Fibroblast of skin of left quadriceps (primary cell): ENCODE measurements at regions not wholly inside any gene's neighbourhood (a gene's known extent, or its start where the extent isn't known, plus 50 kb on each side); places are given as distances from the start of the nearest gene placed in this dataset.
"Not testable (repeated sequence)": the region's sequence is repeated elsewhere in the genome, so short reads cannot be mapped to it uniquely, and the experiment has no call there.

Source experiments
- DNase-seq, 2 experiments: peaks; one replicate each; pipeline ENCODE4 v3.0.0-alpha.2; 2013; ENCODE audit warnings: low read depth in 2 of 2

GRCh38 chr7:119256446-119257131, 1016.4 kb upstream of the KCND2 start:
- DNase-seq: no peak

- not testable (repeated sequence) for DNase-seq
These were observed 1006.2 kb upstream of the KCND2 start for GRCh38 chr7:119266790-119267189.

GRCh38 chr7:119270045-119270464, 1002.9 kb upstream of the KCND2 start:
- peak; percentile 33 to 35 for DNase-seq

- no peak for DNase-seq
These were observed 1002.3 kb upstream of the KCND2 start for GRCh38 chr7:119270644-119271043.

GRCh38 chr7:119271147-119271779, 1001.7 kb upstream of the KCND2 start:
- DNase-seq: no peak

GRCh38 chr7:119281181-119281846, 991.7 kb upstream of the KCND2 start:
- DNase-seq: no peak

- DNase-seq: no peak
These were observed 989.6 kb upstream of the KCND2 start for GRCh38 chr7:119283353-119283752.

GRCh38 chr7:119288416-119288815, 984.6 kb upstream of the KCND2 start:
- no peak for DNase-seq

GRCh38 chr7:119300341-119300740, 972.6 kb upstream of the KCND2 start:
- not testable (repeated sequence) for DNase-seq

- no peak for DNase-seq
These were observed 952.7 kb upstream of the KCND2 start for GRCh38 chr7:119320316-119320715.

GRCh38 chr7:119329715-119330114, 943.3 kb upstream of the KCND2 start:
- no peak for DNase-seq

GRCh38 chr7:119335405-119335804, 937.6 kb upstream of the KCND2 start:
- no peak for DNase-seq

GRCh38 chr7:119341822-119342221, 931.2 kb upstream of the KCND2 start:
- no peak for DNase-seq

- DNase-seq: no peak
These were observed 929.7 kb upstream of the KCND2 start for GRCh38 chr7:119343289-119343688.

GRCh38 chr7:119344466-119344865, 928.5 kb upstream of the KCND2 start:
- DNase-seq: no peak

GRCh38 chr7:119348491-119348890, 924.5 kb upstream of the KCND2 start:
- no peak for DNase-seq

- no peak for DNase-seq
These were observed 922.6 kb upstream of the KCND2 start for GRCh38 chr7:119350334-119350733.

GRCh38 chr7:119351320-119351719, 921.7 kb upstream of the KCND2 start:
- DNase-seq: no peak

GRCh38 chr7:119374436-119374835, 898.5 kb upstream of the KCND2 start:
- DNase-seq: no peak

- DNase-seq: no peak
These were observed 895.1 kb upstream of the KCND2 start for GRCh38 chr7:119377861-119378260.

GRCh38 chr7:119382726-119383125, 890.2 kb upstream of the KCND2 start:
- DNase-seq: no peak

GRCh38 chr7:119395024-119395423, 878.0 kb upstream of the KCND2 start:
- DNase-seq: no peak

GRCh38 chr7:119397156-119397555, 875.8 kb upstream of the KCND2 start:
- DNase-seq: no peak
